GM12872 (cell line): ENCODE measurements at regions not wholly inside any gene's neighbourhood (a gene's known extent, or its start where the extent isn't known, plus 50 kb on each side); places are given as distances from the start of the nearest gene placed in this dataset.

Source experiments
- TF ChIP-seq, protein P1 (sequence below): IDR thresholded peaks from 3 replicates; pipeline ENCODE4 v1.5.1; 2011; ENCODE audit warnings: low read depth, mild to moderate bottlenecking, low read length, moderate library complexity; ENCODE audit not compliant: insufficient read depth

DNA sequence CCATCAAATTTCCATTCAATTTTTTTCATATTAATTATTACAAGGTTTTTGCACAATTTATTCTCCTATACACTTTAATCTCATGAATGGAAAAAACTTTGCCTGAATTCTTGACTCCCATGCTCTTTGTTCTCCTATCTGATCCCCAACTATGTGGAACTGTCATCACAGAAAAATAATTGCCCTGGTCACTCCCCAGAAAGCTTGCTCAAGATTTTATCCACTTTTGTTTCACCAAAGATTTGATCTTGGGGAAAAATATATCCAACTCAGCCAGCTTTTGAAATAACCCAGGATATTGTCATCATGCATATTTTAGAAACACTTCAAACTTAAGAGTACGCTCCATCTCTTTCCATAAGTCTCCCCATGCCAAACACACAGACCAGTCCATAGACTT, 77.7 kb upstream of the PPP2R2B start:
- TF ChIP-seq, protein P1, sequence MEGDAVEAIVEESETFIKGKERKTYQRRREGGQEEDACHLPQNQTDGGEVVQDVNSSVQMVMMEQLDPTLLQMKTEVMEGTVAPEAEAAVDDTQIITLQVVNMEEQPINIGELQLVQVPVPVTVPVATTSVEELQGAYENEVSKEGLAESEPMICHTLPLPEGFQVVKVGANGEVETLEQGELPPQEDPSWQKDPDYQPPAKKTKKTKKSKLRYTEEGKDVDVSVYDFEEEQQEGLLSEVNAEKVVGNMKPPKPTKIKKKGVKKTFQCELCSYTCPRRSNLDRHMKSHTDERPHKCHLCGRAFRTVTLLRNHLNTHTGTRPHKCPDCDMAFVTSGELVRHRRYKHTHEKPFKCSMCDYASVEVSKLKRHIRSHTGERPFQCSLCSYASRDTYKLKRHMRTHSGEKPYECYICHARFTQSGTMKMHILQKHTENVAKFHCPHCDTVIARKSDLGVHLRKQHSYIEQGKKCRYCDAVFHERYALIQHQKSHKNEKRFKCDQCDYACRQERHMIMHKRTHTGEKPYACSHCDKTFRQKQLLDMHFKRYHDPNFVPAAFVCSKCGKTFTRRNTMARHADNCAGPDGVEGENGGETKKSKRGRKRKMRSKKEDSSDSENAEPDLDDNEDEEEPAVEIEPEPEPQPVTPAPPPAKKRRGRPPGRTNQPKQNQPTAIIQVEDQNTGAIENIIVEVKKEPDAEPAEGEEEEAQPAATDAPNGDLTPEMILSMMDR = no peak

DNA sequence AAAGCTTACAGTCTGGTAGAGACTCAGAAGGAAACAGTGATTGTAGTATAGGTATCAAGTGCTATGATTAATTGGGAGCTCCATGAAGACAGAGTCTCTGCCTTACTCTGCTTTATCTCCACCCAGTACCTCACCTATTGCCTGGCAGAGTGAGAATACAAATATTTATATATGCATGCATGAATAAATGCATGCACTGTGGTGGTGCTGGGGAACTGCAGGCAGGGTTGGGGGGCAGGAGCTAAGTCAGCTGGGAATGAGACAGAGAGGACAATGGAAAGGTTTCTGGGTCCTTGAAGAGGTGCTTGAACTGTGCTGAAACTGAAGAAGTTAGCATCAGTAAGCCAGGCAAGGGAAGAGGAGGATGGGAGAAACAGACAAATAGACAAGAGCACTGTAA, 80.8 kb upstream of the PPP2R2B start:
- TF ChIP-seq, protein P1 = no peak

DNA sequence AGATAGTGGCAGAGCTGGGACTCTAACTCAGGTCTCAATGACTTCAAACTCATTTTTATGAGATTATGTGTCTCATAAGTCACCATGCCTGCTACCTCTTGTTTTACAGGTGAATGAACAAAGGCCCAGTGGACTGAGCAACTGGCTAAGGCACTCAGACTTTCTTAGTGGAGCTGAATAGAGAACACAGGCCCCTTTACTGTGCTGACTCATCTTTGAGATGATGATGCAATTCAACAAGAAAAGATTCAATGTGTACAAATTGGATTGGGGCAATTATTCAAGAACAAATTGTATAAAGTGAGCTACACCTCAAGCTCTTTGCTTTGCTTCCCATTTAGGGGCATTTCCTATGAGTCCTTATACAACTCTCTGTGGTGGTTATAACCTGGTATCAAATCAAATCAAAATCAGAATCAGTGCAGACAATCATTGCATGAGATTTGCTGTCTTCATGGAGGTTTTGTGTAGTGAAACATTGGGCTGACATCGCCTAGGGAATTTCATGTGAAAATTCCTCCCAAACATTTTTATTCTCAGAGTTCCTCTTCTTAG, 84.3 kb upstream of the PPP2R2B start:
- TF ChIP-seq, protein P1 = no peak

DNA sequence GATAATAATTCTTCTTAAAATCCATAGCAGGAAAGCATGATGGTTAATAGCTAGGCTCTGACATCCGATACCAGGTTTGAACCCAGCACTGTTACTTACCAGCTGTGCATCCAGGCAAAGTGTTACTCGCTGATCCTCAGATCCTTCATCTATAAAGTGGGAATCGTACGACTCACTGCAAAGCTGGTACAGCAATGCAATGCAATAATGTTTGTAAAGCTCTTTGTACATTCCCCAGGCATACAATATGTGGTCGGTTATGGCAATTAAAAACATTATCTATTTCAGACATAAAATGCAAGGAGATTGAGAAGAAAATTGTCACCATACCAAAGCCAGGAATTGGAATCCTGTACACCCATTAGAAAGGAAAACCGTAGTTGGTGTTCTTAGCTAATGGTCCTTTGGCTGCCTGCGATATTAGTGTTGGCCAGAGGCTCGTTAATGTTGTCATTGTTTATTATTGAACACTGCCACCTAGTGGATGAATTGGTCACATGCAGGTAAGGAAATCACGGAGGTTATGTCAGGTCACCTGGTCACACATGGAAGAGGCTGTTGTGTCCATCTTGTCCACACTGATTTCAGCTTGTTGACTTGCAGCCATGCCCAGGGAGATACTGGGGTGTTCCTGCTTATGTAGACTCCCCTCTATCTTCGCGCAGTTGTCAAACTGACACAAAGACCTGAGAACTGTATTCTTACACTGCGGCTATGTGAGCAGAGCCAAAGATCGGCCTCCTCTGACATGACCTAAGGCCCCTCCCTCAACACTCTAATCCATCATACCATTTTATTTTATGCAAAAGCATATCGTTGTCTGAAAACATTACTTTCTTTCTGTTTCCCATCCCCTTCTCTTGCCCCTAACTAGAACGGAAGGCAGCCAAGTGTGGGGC, 87.5 kb upstream of the PPP2R2B start:
- TF ChIP-seq, protein P1 = peak; percentile 71

DNA sequence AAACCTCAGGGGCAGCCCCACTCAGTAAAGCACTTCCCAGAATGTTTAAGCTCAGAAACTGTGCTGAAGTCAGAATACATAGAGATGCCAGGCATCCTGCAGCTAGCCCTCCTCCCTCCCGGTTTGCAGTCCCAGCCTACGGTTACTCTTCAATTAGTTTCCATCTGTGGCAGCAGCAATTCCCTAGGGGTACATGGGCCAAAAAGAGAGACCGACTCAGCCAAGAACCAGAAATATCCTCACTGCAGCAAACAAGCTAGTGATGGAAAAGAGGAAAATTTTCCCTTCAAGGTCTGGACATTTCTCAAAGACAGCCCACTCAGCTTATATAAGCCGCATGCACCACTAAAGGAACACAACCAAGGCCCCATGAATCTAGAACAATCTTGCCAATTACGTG, 89.1 kb upstream of the PPP2R2B start:
- TF ChIP-seq, protein P1 = no peak

GRCh38 chr5:146971401-146971800, 92.8 kb upstream of the PPP2R2B start:
- TF ChIP-seq, protein P1 = no peak

DNA sequence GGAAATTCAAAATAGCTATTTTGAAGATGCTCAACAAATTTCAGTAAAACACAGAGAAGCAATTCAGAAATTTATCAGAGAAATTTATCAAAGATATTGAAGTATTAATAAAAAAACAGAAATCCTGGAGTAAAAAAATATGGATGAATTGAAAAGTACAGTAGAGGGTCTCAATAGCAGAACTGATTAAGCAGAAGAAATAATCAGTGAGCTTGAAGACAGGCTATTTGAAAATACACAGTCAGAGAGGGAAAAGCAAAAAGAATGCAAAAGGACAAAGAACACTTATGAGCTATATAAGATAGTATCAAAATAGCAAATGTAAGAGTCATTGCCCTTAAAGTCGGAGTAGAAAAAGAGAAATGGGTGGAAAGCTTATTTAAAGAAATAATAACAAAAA, 107.9 kb upstream of the PPP2R2B start:
- TF ChIP-seq, protein P1 = no peak
